SK-N-SH (cell line): ENCODE measurements at regions not wholly inside any gene's neighbourhood (a gene's known extent, or its start where the extent isn't known, plus 50 kb on each side); places are given as distances from the start of the nearest gene placed in this dataset.

Experiments used
- ELF1 ChIP-seq: IDR thresholded peaks from 2 replicates; pipeline ENCODE4 v1.4.0; 2012
- POLR2AphosphoS5 ChIP-seq: IDR thresholded peaks from 2 replicates; pipeline ENCODE4 v1.6.1; 2012; ENCODE audit warnings: low read depth, low read length
- REST ChIP-seq: IDR thresholded peaks from 2 replicates; pipeline ENCODE4 v1.6.1; 2012; ENCODE audit warnings: mild to moderate bottlenecking, low read depth, low read length, moderate library complexity
- TEAD4 ChIP-seq: IDR thresholded peaks from 2 replicates; pipeline ENCODE4 v1.4.0; 2012; ENCODE audit warnings: mild to moderate bottlenecking, borderline replicate concordance; ENCODE audit not compliant: insufficient read depth
- TF ChIP-seq, protein P1 (sequence below): fragments of 150-350 bp; IDR thresholded peaks from 2 replicates; pipeline ENCODE4 v1.6.1; 2017; ENCODE audit warnings: antibody characterized with exemption, low read length, low read depth, borderline replicate concordance

- TF ChIP-seq, protein P1, sequence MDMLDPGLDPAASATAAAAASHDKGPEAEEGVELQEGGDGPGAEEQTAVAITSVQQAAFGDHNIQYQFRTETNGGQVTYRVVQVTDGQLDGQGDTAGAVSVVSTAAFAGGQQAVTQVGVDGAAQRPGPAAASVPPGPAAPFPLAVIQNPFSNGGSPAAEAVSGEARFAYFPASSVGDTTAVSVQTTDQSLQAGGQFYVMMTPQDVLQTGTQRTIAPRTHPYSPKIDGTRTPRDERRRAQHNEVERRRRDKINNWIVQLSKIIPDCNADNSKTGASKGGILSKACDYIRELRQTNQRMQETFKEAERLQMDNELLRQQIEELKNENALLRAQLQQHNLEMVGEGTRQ, result no peak
- no peak for TF ChIP-seq TEAD4
- TF ChIP-seq POLR2AphosphoS5, result no peak
- no peak for TF ChIP-seq REST
- no peak for TF ChIP-seq ELF1
These were observed 596.1 kb downstream of the ETNK1 start for GRCh38 chr12:23221066-23221465.
